ENCODE measurements at regions not wholly inside any gene's neighbourhood (a gene's known extent, or its start where the extent isn't known, plus 50 kb on each side); places are given as distances from the start of the nearest gene placed in this dataset.

DNA sequence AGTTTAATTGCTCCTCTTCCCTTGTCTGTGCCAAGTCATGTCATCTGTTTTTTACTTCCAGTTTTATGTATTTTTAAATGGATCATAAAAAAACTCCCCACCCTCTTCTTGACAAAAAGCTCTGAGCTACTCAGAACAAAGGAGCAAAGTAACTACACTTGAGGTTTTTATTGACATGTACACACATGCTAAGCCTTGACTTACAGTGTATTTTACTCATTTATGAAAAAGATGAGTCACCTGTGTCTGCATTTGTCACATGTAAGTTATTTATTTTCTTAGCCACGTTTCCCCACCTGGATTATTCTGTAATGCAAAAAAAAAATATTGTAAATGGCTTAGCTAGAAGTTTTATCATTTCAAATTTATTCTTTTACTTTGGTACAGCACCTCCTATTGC is 628.8 kb upstream of the SLC35B3 start:
- H3K4me1 ChIP-seq (ENCODE audit: control insufficient read depth, extremely low read depth, insufficient read depth, low read length), result no peaks in the 10 kb centered on the region
- H3K9ac ChIP-seq (replicated peaks; ENCODE audit: extremely low read depth, insufficient read depth, low read length), result no peak overlapping the region
- no peaks in the 10 kb centered on the region for H3K9me3 ChIP-seq (replicated peaks; ENCODE audit: control insufficient read depth, insufficient read depth, low read length)
- H3K4me3 ChIP-seq (replicated peaks in 1 of 3; ENCODE audit: insufficient read depth in 1 of 3, low read depth in 1 of 3, low read length in 3 of 3), result no peak overlapping the region
- intact Hi-C loops (cut with micrococcal nuclease) (no loop called here), dilution Hi-C loops (cut with MboI; ENCODE audit: extremely low pct_ligation_motif_present, low sequenced_read_pairs) (no loop called here)
- no peaks in the 10 kb centered on the region for H3K9me1 ChIP-seq (replicated peaks; ENCODE audit: control insufficient read depth, extremely low read depth, insufficient read depth, low read length)
- FAIRE-seq, result no peak
- BruUV-seq (replicated peaks), result no TSS peak
- no peak overlapping the region for H3K4me2 ChIP-seq (ENCODE audit: insufficient read depth, low read length)
- no peak overlapping the region for H2AFZ ChIP-seq (ENCODE audit: low read depth, low read length)
- H3K79me2 ChIP-seq (ENCODE audit: control insufficient read depth, insufficient read depth, low read length), result no peaks in the 10 kb centered on the region
- ChIA-PET POLR2A (no interaction called here), CTCF (no interaction called here)
- no peaks in the 10 kb centered on the region for H3K36me3 ChIP-seq (ENCODE audit: control insufficient read depth in 2 of 2, extremely low read depth in 1 of 2, insufficient read depth in 2 of 2, low read length in 2 of 2)
- no peaks in the 10 kb centered on the region for H3K27me3 ChIP-seq (ENCODE audit: control insufficient read depth in 2 of 2, insufficient read depth in 2 of 2, low read length in 2 of 2)
- no peak for DNase-seq (ENCODE audit: low read depth, low spot score)
- H4K20me1 ChIP-seq (replicated peaks; ENCODE audit: control insufficient read depth, extremely low read depth, insufficient read depth, low read length), result no peaks in the 10 kb centered on the region
- no peak for TF ChIP-seq JUN (IDR thresholded peaks at IDR 0.05; ENCODE audit: borderline replicate concordance, insufficient read depth, insufficient read length, low read depth)
- no peak for TF ChIP-seq GATA2 (IDR thresholded peaks at IDR 0.05; ENCODE audit: insufficient read depth, insufficient read length, low read depth, low read length)
- TF ChIP-seq EZH2 (IDR thresholded peaks at IDR 0.05; ENCODE audit: borderline replicate concordance, low read depth, low read length, severe bottlenecking), result no peak
- no peak for TF ChIP-seq POLR2AphosphoS5 (IDR thresholded peaks at IDR 0.05; ENCODE audit: insufficient read depth, low read depth, low read length)
- TF ChIP-seq, protein P1, sequence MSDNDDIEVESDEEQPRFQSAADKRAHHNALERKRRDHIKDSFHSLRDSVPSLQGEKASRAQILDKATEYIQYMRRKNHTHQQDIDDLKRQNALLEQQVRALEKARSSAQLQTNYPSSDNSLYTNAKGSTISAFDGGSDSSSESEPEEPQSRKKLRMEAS (IDR thresholded peaks at IDR 0.05; ENCODE audit: insufficient read depth, insufficient read length), result no peak
- TF ChIP-seq MYC (IDR thresholded peaks at IDR 0.05; ENCODE audit: low read depth, low read length), result no peak
- TF ChIP-seq, protein P2, sequence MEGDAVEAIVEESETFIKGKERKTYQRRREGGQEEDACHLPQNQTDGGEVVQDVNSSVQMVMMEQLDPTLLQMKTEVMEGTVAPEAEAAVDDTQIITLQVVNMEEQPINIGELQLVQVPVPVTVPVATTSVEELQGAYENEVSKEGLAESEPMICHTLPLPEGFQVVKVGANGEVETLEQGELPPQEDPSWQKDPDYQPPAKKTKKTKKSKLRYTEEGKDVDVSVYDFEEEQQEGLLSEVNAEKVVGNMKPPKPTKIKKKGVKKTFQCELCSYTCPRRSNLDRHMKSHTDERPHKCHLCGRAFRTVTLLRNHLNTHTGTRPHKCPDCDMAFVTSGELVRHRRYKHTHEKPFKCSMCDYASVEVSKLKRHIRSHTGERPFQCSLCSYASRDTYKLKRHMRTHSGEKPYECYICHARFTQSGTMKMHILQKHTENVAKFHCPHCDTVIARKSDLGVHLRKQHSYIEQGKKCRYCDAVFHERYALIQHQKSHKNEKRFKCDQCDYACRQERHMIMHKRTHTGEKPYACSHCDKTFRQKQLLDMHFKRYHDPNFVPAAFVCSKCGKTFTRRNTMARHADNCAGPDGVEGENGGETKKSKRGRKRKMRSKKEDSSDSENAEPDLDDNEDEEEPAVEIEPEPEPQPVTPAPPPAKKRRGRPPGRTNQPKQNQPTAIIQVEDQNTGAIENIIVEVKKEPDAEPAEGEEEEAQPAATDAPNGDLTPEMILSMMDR (IDR thresholded peaks at IDR 0.05; ENCODE audit: extremely low read depth in 1 of 2, insufficient read depth in 1 of 2, low read depth in 1 of 2, low read length in 2 of 2), result no peak
- no peak for TF ChIP-seq POLR2A (IDR thresholded peaks at IDR 0.05; ENCODE audit: low read depth, low read length)
- TF ChIP-seq FOS (IDR thresholded peaks at IDR 0.05; ENCODE audit: borderline replicate concordance, insufficient read depth, low read length), result no peak
- H3K27ac ChIP-seq (ENCODE audit: insufficient read depth, low read depth, low read length), result no peak overlapping the region
